K562 (cell line): ENCODE measurements at regions not wholly inside any gene's neighbourhood (a gene's known extent, or its start where the extent isn't known, plus 50 kb on each side); places are given as distances from the start of the nearest gene placed in this dataset.
A peak's percentile ranks its signal among the peaks of the same experiment; 100 is the strongest.

Source experiments
- ATAC-seq: fragments of 200-7000 bp; cut with Tn5 transposase; 3 replicates; pipeline ENCODE4 v1.9.1; 2020; ENCODE audit warnings: moderate library complexity
- BruUV-seq: library from RNA; stranded (reverse); fragments of 400-500 nt; replicated peaks from 2 replicates; lab custom pipeline; 2021; lab: Mats Ljungman, UMichigan
- CTCF ChIA-PET: fragments of 300-600 bp; formaldehyde crosslinking; extraction: SDS; loops from one replicate; lab custom pipeline; 2021; ENCODE audit warnings: low intra/inter-chr PET ratio; lab: Yijun Ruan, JAX
- POLR2A ChIA-PET: fragments of 300-600, 350-650 bp; sonication (Branson Sonifier 250); formaldehyde crosslinking; extraction: SDS; loops from one replicate; lab custom pipeline; 2021; ENCODE audit warnings: antibody characterized with exemption, inconsistent platforms; lab: Yijun Ruan, JAX
- DNase-seq, 4 experiments: peaks; one replicate each; pipeline versions ENCODE4 v3.0.0 to v3.0.0-alpha.2; 2011 to 2018; ENCODE audit warnings: low spot score in 3 of 4, mixed read lengths in 3 of 4; ENCODE audit errors: extremely low read depth in 1 of 4
- FAIRE-seq: peaks from 2 replicates; lab custom pipeline; 2011; peaks lifted over from hg19 to GRCh38; lab: Jason Lieb, UNC
- H2AFZ ChIP-seq: 2 replicates; pipeline ENCODE4 v1.6.0; 2011; ENCODE audit warnings: low read depth, low read length, control low read depth, inconsistent platforms
- H3K27ac ChIP-seq: fragments of 200-600 bp; 3 replicates; pipeline ENCODE4 v1.8.0; 2011; ENCODE audit warnings: low read depth, mild to moderate bottlenecking, control low read depth, inconsistent platforms, low read length, moderate library complexity, mixed read lengths; ENCODE audit errors: extremely low read depth
- H3K27me3 ChIP-seq, 2 experiments: fragments of 300-600 bp in 1 of 2; 2 replicates in 1 of 2; 3 replicates in 1 of 2; pipeline versions ENCODE4 v1.6.0 to v1.8.0; 2011; ENCODE audit warnings: inconsistent platforms in 2 of 2, low read length in 2 of 2, mild to moderate bottlenecking in 1 of 2, mixed read lengths in 1 of 2, moderate library complexity in 1 of 2; ENCODE audit not compliant: control insufficient read depth in 2 of 2, insufficient read depth in 2 of 2
- H3K36me3 ChIP-seq: fragments of 300-600 bp; 3 replicates; pipeline ENCODE4 v1.8.0; 2011; ENCODE audit warnings: mild to moderate bottlenecking, low read length, inconsistent platforms; ENCODE audit not compliant: control insufficient read depth, insufficient read depth
- H3K4me1 ChIP-seq, 2 experiments: fragments of 200-600 bp in 1 of 2; replicated peaks in 1 of 2; 2 replicates in 1 of 2; 3 replicates in 1 of 2; pipeline versions ENCODE4 v1.5.1 to v1.8.0; 2011; ENCODE audit warnings: inconsistent platforms in 2 of 2, low read length in 2 of 2, mild to moderate bottlenecking in 1 of 2, mixed read lengths in 1 of 2, moderate library complexity in 1 of 2; ENCODE audit not compliant: control insufficient read depth in 2 of 2, insufficient read depth in 2 of 2
- H3K4me2 ChIP-seq: 2 replicates; pipeline ENCODE4 v1.6.1; 2011; ENCODE audit warnings: low read length, control low read depth, inconsistent platforms, mixed read lengths; ENCODE audit not compliant: insufficient read depth
- H3K4me3 ChIP-seq: fragments of 200-600 bp; sonication (generic), shearing (Covaris generic); 2 replicates; pipeline ENCODE4 v1.5.1; 2016; ENCODE audit warnings: control low read depth, inconsistent platforms
- H3K79me2 ChIP-seq: fragments of 200-600 bp; 3 replicates; pipeline ENCODE4 v1.8.0; 2011; ENCODE audit warnings: low read length, inconsistent platforms; ENCODE audit not compliant: control insufficient read depth, insufficient read depth
- H3K9ac ChIP-seq, 2 experiments: 2 replicates each; pipeline versions ENCODE4 v1.6.0 to v1.6.1; 2011; ENCODE audit warnings: low read depth in 2 of 2, low read length in 2 of 2, control low read depth in 1 of 2, inconsistent platforms in 1 of 2, mild to moderate bottlenecking in 1 of 2, mixed read lengths in 1 of 2; ENCODE audit not compliant: insufficient read depth in 1 of 2
- H3K9me1 ChIP-seq: one replicate; pipeline ENCODE4 v1.6.0; 2011; ENCODE audit warnings: inconsistent platforms, mild to moderate bottlenecking, low read length, moderate library complexity; ENCODE audit not compliant: control insufficient read depth, insufficient read depth
- H3K9me3 ChIP-seq: replicated peaks from 2 replicates; pipeline ENCODE4 v1.5.1; 2011; ENCODE audit warnings: low read depth, low read length, inconsistent platforms; ENCODE audit not compliant: control insufficient read depth, insufficient read depth
- H4K20me1 ChIP-seq: replicated peaks from 2 replicates; pipeline ENCODE4 v1.6.1; 2011; ENCODE audit warnings: low read length, inconsistent platforms, mixed read lengths; ENCODE audit not compliant: control insufficient read depth, insufficient read depth
- ARID1B ChIP-seq: fragments of 450-650 bp; IDR thresholded peaks from 2 replicates; pipeline ENCODE4 v1.6.1; 2016; ENCODE audit warnings: antibody characterized with exemption, mild to moderate bottlenecking, inconsistent platforms
- CHD7 ChIP-seq: fragments of 200-600 bp; sonication (generic); IDR thresholded peaks from one replicate; pipeline ENCODE4 v1.6.1; 2012; ENCODE audit warnings: mild to moderate bottlenecking, low read depth, low read length, inconsistent platforms
- GTF2B ChIP-seq: IDR thresholded peaks from 2 replicates; pipeline ENCODE4 v1.6.1; 2011; ENCODE audit not compliant: insufficient read length; ENCODE audit errors: extremely low read depth
- NFRKB ChIP-seq: fragments of 450-650 bp; IDR thresholded peaks from 2 replicates; pipeline ENCODE4 v1.6.1; 2016; ENCODE audit warnings: low read depth
- ZNF134 ChIP-seq: fragments of 250-450 bp; sonication (Bioruptor Pico); conservative IDR thresholded peaks from 2 replicates; pipeline ENCODE4 v1.4.0; 2020
- ZNF140 ChIP-seq: fragments of 250-450 bp; sonication (Bioruptor Pico); IDR thresholded peaks from 2 replicates; pipeline ENCODE4 v1.8.0; 2021; ENCODE audit warnings: moderate library complexity, mild to moderate bottlenecking, inconsistent platforms
- ZNF316 ChIP-seq: fragments of 450-650 bp; IDR thresholded peaks from 2 replicates; pipeline ENCODE4 v1.6.1; 2016
- ZNF583 ChIP-seq: fragments of 250-450 bp; sonication (Bioruptor Pico); IDR thresholded peaks from 2 replicates; pipeline ENCODE4 v1.4.0; 2020
- WGBS: fragments of 100-300 bp; shearing (Covaris generic); methylation state at CpG from one replicate; pipeline ENCODE4 v1.1.6; 2016; ENCODE audit warnings: low coverage, mixed read lengths; ENCODE audit not compliant: insufficient coverage; ENCODE audit errors: missing lambda C conversion rate; 5-methylcytosine and 5-hydroxymethylcytosine counted together
- in situ Hi-C: fragments of 300-500 bp; cut with MboI; formaldehyde crosslinking; loops from 4 replicates; pipeline ENCODE4 v1.15.0; 2018; ENCODE audit warnings: inconsistent platforms, mixed read lengths
- intact Hi-C: fragments of 100-400 bp; cut with micrococcal nuclease; formaldehyde crosslinking; loops from 2 replicates; pipeline ENCODE4 v1.14.2; 2022

GRCh38 chr6:150482883-150483409 is 114.1 kb downstream of the IYD start:
- ATAC-seq (no peak), DNase-seq (no peak), FAIRE-seq (no peak)
- Histone ChIP-seq H3K4me1 (no peaks in the 10 kb centered on the region), H3K4me3 (no peak overlapping the region), H3K79me2 (no peaks in the 10 kb centered on the region), H3K27ac (no peak overlapping the region), H3K9me3 (no peaks in the 10 kb centered on the region), H2AFZ (no peak overlapping the region), H3K9ac (no peak overlapping the region), H3K9me1 (no peaks in the 10 kb centered on the region), H3K4me2 (no peak overlapping the region), H3K27me3 (peaks cover 10 to 19% of the 10 kb centered on the region in 2 experiments; a peak in 4 of 5 replicates), H3K36me3 (no peaks in the 10 kb centered on the region), H4K20me1 (no peaks in the 10 kb centered on the region; the same call in 1 of the 2 replicates)
- under 1% methylated on average over 4 of the region's 4 CpGs for WGBS
- in situ Hi-C loops = no loop called here
- no TSS peak for BruUV-seq
- intact Hi-C loops = no loop called here
- TF ChIP-seq NFRKB (no peak), ZNF316 (peak; percentile 33; the same call in 1 of the 2 replicates), ZNF583 (CRISPR knock-in tag) (no peak), ZNF140 (CRISPR knock-in tag) (no peak), ZNF134 (CRISPR knock-in tag) (peak; percentile 79), CHD7 (no peak), ARID1B (no peak), GTF2B (no peak)
- ChIA-PET CTCF (no interaction called here), POLR2A (interaction anchor here (1.4 kb wide), 1 partner anchor 11 kb away, joined by 3 read pairs; no protein-coding TSS in a partner anchor)
